ENCODE measurements at regions not wholly inside any gene's neighbourhood (a gene's known extent, or its start where the extent isn't known, plus 50 kb on each side); places are given as distances from the start of the nearest gene placed in this dataset.

DNA sequence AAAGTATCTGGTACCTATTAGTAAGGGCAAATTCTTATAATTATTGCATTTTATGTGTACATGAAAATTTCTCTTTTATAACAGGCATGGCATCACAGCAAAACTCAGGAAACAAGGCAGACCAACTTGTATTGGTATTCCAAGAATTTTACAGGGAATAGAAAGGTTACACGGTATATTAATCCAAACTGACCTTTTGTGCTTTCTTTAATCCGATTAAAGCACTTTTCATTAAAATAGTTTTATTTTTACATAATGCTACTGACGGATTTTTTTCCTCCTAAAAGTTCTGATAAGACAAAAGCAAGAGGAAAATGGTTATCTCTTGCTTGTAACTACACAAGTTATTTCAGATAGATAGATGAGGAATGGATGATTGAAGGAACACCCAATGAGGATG lies 137.0 kb upstream of the SLCO3A1 start:
- no peak for DNase-seq
- no peak overlapping the region for H3K4me3 ChIP-seq

DNA sequence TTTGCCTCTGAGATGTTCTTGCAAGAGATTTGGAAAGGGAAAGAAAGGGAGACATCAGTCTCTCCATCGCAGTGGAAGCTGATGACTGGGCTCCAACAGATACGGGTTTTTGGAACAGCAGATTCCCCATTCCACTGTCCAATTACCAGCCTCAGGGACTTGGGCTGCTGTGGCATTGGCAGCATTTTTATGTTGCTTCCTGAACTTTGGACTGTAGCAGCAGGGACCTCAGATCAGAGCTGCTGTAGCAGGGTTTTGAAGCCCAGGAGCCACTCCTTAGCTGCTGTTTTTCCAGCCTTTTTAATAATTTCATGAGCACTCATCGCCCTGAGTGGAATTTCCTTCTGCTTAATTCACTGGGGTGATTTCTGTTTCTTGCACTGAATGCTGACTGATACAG lies 135.7 kb upstream of the SLCO3A1 start:
- no peaks in the 10 kb centered on the region for H3K27me3 ChIP-seq
- H3K36me3 ChIP-seq, result no peaks in the 10 kb centered on the region
- no peak for DNase-seq
- intact Hi-C loops (cut with DNase I), result no loop called here
- no peaks in the 10 kb centered on the region for H3K9me3 ChIP-seq
- no peak overlapping the region for H3K4me3 ChIP-seq
- H3K27ac ChIP-seq, result no peak overlapping the region
- TF ChIP-seq, protein P1, sequence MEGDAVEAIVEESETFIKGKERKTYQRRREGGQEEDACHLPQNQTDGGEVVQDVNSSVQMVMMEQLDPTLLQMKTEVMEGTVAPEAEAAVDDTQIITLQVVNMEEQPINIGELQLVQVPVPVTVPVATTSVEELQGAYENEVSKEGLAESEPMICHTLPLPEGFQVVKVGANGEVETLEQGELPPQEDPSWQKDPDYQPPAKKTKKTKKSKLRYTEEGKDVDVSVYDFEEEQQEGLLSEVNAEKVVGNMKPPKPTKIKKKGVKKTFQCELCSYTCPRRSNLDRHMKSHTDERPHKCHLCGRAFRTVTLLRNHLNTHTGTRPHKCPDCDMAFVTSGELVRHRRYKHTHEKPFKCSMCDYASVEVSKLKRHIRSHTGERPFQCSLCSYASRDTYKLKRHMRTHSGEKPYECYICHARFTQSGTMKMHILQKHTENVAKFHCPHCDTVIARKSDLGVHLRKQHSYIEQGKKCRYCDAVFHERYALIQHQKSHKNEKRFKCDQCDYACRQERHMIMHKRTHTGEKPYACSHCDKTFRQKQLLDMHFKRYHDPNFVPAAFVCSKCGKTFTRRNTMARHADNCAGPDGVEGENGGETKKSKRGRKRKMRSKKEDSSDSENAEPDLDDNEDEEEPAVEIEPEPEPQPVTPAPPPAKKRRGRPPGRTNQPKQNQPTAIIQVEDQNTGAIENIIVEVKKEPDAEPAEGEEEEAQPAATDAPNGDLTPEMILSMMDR (IDR thresholded peaks at IDR 0.05), result no peak
- ATAC-seq, result no peak
- no peaks in the 10 kb centered on the region for H3K4me1 ChIP-seq

More for the DNA sequence above, 137.0 kb upstream of the SLCO3A1 start:
- no peaks in the 10 kb centered on the region for H3K27me3 ChIP-seq
- no peaks in the 10 kb centered on the region for H3K36me3 ChIP-seq
- intact Hi-C loops (cut with DNase I), result no loop called here
- H3K27ac ChIP-seq, result no peak overlapping the region
- ATAC-seq, result no peak
- H3K4me1 ChIP-seq, result no peaks in the 10 kb centered on the region
- no peaks in the 10 kb centered on the region for H3K9me3 ChIP-seq
- TF ChIP-seq, protein P1 (IDR thresholded peaks at IDR 0.05), result no peak

DNA sequence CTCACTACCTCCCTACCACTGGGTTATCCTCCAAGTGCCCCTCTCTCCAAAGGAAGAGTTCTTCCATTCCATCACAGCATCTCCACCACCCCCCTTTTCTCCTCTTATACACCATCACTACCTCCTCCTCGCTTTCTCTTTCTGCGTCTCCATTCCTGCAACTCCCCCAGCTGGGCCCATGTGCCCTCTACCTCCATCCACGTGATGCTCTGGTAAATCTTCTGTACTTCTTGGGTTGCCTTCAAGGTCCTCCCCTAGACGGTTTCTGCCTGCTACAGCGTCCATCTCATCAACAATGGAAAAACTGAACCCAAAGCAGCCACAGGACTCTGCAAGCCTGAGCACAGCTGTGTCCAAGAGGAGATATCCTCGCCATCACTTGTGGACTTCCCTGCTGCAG lies 129.5 kb upstream of the SLCO3A1 start:
- intact Hi-C loops (cut with DNase I), result no loop called here
- ATAC-seq (no peak), DNase-seq (no peak)
- Histone ChIP-seq H3K4me3 (no peak overlapping the region), H3K27me3 (no peaks in the 10 kb centered on the region), H3K9me3 (no peaks in the 10 kb centered on the region), H3K27ac (no peak overlapping the region), H3K4me1 (no peaks in the 10 kb centered on the region), H3K36me3 (no peaks in the 10 kb centered on the region)
- TF ChIP-seq, protein P1 (IDR thresholded peaks at IDR 0.05), result no peak

DNA sequence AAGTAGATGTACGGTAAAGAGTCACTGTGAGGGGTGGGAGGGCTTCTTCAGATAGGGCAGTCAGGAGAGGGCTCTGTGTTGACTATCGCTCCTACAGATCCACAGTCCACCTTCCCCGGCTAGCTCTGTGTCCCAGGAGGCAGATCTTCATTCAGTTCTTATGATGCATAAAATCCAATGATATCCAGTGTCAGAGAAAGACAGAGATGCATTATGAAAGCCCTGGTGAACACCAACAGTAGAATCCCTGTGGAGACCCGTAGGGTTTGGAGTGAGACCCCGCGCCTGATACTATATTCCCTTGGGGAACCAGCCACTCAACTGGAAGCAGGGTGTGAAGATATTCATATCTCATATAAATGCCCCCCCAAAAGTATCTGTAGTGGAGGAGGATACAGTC lies 119.8 kb upstream of the SLCO3A1 start:
- H3K4me3 ChIP-seq, result no peak overlapping the region
- H3K27me3 ChIP-seq, result no peaks in the 10 kb centered on the region
- H3K4me1 ChIP-seq, result no peaks in the 10 kb centered on the region
- no peaks in the 10 kb centered on the region for H3K9me3 ChIP-seq
- TF ChIP-seq, protein P1 (IDR thresholded peaks at IDR 0.05), result no peak
- ATAC-seq (no peak), DNase-seq (no peak)
- H3K36me3 ChIP-seq, result no peaks in the 10 kb centered on the region
- intact Hi-C loops (cut with DNase I), result no loop called here
- H3K27ac ChIP-seq, result no peak overlapping the region

DNA sequence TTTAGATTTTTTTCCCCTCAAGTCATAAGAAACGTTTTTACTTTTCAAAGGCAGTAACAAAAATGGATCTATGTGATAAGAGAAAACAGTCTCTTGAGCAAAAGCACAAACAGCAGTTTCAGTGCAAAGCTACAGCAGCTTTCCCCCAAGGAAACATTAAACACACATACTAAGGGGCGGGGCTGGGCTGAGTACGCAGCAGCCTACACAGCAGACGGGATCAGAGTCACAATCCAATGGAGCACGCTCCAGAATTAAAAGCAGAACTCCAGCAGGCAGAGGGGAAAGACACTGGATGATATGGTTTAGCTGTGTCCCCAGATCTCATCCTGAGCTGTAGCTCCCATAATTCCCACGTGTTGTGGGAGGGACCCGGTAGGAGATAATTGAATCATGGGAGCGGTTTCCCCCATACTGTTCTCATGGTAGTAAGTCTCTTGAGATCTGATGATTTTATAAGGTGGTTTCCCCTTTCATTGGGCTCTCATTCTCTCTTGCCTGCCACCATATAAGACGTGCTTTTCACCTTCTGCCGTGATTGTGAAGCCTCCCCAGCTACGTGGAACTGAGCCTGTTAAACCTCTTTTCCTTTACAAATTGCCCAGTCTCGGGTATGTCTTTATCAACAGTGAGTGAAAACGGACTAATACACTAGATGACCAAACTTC lies 116.2 kb upstream of the SLCO3A1 start:
- no peak for ATAC-seq
- no peaks in the 10 kb centered on the region for H3K9me3 ChIP-seq

More for the DNA sequence above, 116.2 kb upstream of the SLCO3A1 start:
- Histone ChIP-seq H3K27me3 (no peaks in the 10 kb centered on the region), H3K27ac (no peak overlapping the region), H3K36me3 (no peaks in the 10 kb centered on the region), H3K4me3 (no peak overlapping the region), H3K4me1 (no peaks in the 10 kb centered on the region)
- intact Hi-C loops (cut with DNase I), result no loop called here
- no peak for DNase-seq
- TF ChIP-seq, protein P1 (IDR thresholded peaks at IDR 0.05), result no peak

Measured in upper lobe of right lung (tissue), 1 donor.